Body of pancreas (tissue), 4 donors: ENCODE measurements at regions not wholly inside any gene's neighbourhood (a gene's known extent, or its start where the extent isn't known, plus 50 kb on each side); places are given as distances from the start of the nearest gene placed in this dataset.

Experiments used
- ATAC-seq: fragments of 150-250 bp; one replicate; pipeline ENCODE4 v1.9.1; 2016
- DNase-seq, 4 donors: peaks; one replicate each; pipeline ENCODE4 v3.0.0-alpha.2; 2019
- H3K27ac ChIP-seq, 4 donors: fragments of 200-600 bp; sonication (generic); 1 replicate in 3 of 4; 2 replicates in 1 of 4; pipeline versions ENCODE4 v1.5.1 to v1.6.1; 2016 to 2019; ENCODE audit warnings: mild to moderate bottlenecking in 1 of 4, mixed read lengths in 1 of 4, moderate library complexity in 1 of 4
- H3K27me3 ChIP-seq, 2 donors: fragments of 200-600 bp; sonication (generic); one replicate each; pipeline ENCODE4 v1.6.0; 2016; ENCODE audit warnings: mild to moderate bottlenecking in 1 of 2
- H3K36me3 ChIP-seq, 2 donors: fragments of 200-600 bp; sonication (generic); replicated peaks in 1 of 2; 2 replicates each; pipeline ENCODE4 v1.5.1; 2016; ENCODE audit warnings: low read depth in 2 of 2; ENCODE audit not compliant: insufficient read depth in 1 of 2
- H3K4me1 ChIP-seq: fragments of 200-600 bp; sonication (generic); one replicate; pipeline ENCODE4 v1.6.0; 2016
- H3K4me3 ChIP-seq, 2 donors: fragments of 200-600 bp; sonication (generic); 1 replicate in 1 of 2; 2 replicates in 1 of 2; pipeline ENCODE4 v1.5.1; 2016 to 2019
- H3K9me3 ChIP-seq, 3 donors: fragments of 200-600 bp; sonication (generic); 1 replicate in 2 of 3; 2 replicates in 1 of 3; pipeline ENCODE4 v1.5.1; 2016
- CTCF ChIP-seq, 7 experiments: fragments of 450-650 bp in 4 of 7; fragments of 200-600 bp in 3 of 7; sonication (generic) in 3 of 7; IDR thresholded peaks; one replicate each; pipeline ENCODE4 v1.5.1; 2016 to 2019; ENCODE audit warnings: antibody characterized with exemption in 7 of 7
- POLR2A ChIP-seq, 3 donors: fragments of 450-650 bp; IDR thresholded peaks; one replicate each; pipeline ENCODE4 v1.6.1; 2016; ENCODE audit warnings: antibody characterized with exemption in 3 of 3, mild to moderate bottlenecking in 2 of 3
- WGBS, 2 donors: methylation state at CpG; one replicate each; pipeline ENCODE4 v1.1.5; 2017; 5-methylcytosine and 5-hydroxymethylcytosine counted together
- intact Hi-C: fragments of 100-400 bp; cut with DNase I; formaldehyde crosslinking; loops from one replicate; pipeline ENCODE4 v1.15.1; 2023

DNA sequence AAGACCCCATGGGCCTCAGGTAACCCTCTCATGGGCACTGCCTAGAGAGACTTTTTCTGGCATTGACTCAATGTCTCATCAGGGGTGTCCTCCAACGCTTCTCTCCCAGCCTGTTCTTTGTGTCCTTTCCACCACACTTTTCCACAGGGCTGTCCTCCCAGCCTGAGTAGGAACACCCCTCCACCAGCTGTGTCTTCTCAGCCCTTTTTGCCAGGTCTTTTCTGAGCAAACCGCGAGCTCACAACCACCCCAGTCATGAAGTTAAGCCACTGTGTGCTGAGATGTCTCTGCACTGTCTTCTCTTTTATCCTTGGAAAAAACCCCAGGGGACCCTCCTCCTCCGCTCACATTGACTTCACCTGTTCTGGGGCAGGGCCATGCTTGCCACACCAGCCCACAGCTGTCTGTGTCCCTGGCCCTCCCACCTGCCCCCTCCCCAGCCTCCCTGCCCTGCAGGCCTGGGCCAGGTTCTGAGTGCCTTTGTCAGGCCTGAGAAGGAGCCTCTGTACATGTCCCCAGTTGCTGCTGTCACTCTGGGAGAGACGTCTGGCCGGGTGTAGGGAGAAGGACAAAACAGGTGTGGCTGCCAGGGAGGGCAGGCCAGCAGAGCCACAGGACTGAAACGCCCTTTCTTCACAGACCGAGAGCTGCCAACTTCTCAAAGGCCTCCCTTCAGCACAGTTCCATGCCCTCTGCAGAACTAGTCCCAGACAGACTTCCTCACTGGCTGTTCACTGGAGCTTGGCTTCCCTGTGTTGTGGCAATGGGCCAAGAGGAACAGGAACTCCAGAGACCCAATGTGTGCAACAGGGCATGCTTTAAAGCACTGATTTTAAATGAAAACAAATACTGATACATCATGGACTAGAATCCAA lies 50.5 kb upstream of the PNMA1 start:
- intact Hi-C loops, result no loop called here
- Histone ChIP-seq H3K36me3 (no peaks in the 10 kb centered on the region), H3K4me1 (peaks cover 78% of the 10 kb centered on the region), H3K27ac (peak overlapping the region; percentile 78 to 100 (median 100)), H3K27me3 (no peaks in the 10 kb centered on the region), H3K9me3 (no peaks in the 10 kb centered on the region), H3K4me3 (no peak overlapping the region)
- 18 to 19% methylated on average over 6 to 8 of the region's 8 CpGs for WGBS, 2 donors
- ATAC-seq, result peak; percentile 10
- peak; percentile 71 to 89 (median 84) for DNase-seq
- TF ChIP-seq POLR2A (IDR thresholded peaks at IDR 0.05) (peak in 1 of 3 donors; percentile 11), CTCF (IDR thresholded peaks at IDR 0.05) (no peak)
